GM12892 (cell line): ENCODE measurements at regions not wholly inside any gene's neighbourhood (a gene's known extent, or its start where the extent isn't known, plus 50 kb on each side); places are given as distances from the start of the nearest gene placed in this dataset.
"Not testable (repeated sequence)": the region's sequence is repeated elsewhere in the genome, so short reads cannot be mapped to it uniquely, and the experiment has no call there.

ENCODE experiments used
- POLR2A ChIP-seq: IDR thresholded peaks from 2 replicates; pipeline ENCODE4 v1.6.1; 2011; ENCODE audit warnings: low read depth, low read length, control low read depth
- POLR2AphosphoS5 ChIP-seq: IDR thresholded peaks from 2 replicates; pipeline ENCODE4 v1.6.1; 2011; ENCODE audit warnings: low read depth, low read length, control low read depth
- TAF1 ChIP-seq: IDR thresholded peaks from 2 replicates; pipeline ENCODE4 v1.6.1; 2011; ENCODE audit warnings: low read depth, mild to moderate bottlenecking, control low read depth, low read length, borderline replicate concordance

GRCh38 chr3:75432466-75432865 lies 231.7 kb upstream of the FRG2C start:
- not testable (repeated sequence) for TF ChIP-seq POLR2A, POLR2AphosphoS5, TAF1
